ENCODE measurements at regions not wholly inside any gene's neighbourhood (a gene's known extent, or its start where the extent isn't known, plus 50 kb on each side); places are given as distances from the start of the nearest gene placed in this dataset.

GRCh38 chr15:37777006-37777405 lies 157.4 kb upstream of the TMCO5A start:
- no peak for DNase-seq
- Histone ChIP-seq H3K4me1 (replicated peaks in 1 of 2) (no peaks in the 10 kb centered on the region), H3K9me3 (replicated peaks in 1 of 3) (no peaks in the 10 kb centered on the region), H3K4me3 (no peak overlapping the region), H3K27me3 (no peaks in the 10 kb centered on the region), H3K27ac (no peak overlapping the region), H3K36me3 (replicated peaks in 1 of 2) (no peaks in the 10 kb centered on the region)
- intact Hi-C loops (cut with DNase I) = no loop called here
- 80 to 87% (median 82%) methylated on average over 3 of the region's 3 CpGs for WGBS, 4 donors
- no peak for TF ChIP-seq POLR2A (IDR thresholded peaks at IDR 0.05)
- TF ChIP-seq, protein P1, sequence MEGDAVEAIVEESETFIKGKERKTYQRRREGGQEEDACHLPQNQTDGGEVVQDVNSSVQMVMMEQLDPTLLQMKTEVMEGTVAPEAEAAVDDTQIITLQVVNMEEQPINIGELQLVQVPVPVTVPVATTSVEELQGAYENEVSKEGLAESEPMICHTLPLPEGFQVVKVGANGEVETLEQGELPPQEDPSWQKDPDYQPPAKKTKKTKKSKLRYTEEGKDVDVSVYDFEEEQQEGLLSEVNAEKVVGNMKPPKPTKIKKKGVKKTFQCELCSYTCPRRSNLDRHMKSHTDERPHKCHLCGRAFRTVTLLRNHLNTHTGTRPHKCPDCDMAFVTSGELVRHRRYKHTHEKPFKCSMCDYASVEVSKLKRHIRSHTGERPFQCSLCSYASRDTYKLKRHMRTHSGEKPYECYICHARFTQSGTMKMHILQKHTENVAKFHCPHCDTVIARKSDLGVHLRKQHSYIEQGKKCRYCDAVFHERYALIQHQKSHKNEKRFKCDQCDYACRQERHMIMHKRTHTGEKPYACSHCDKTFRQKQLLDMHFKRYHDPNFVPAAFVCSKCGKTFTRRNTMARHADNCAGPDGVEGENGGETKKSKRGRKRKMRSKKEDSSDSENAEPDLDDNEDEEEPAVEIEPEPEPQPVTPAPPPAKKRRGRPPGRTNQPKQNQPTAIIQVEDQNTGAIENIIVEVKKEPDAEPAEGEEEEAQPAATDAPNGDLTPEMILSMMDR (IDR thresholded peaks at IDR 0.05) = no peak

GRCh38 chr15:37783290-37783689 lies 151.2 kb upstream of the TMCO5A start:
- Histone ChIP-seq H3K27me3 (no peaks in the 10 kb centered on the region), H3K4me3 (no peak overlapping the region), H3K9me3 (replicated peaks in 1 of 3) (no peaks in the 10 kb centered on the region), H3K4me1 (replicated peaks in 1 of 2) (no peaks in the 10 kb centered on the region), H3K36me3 (replicated peaks in 1 of 2) (no peaks in the 10 kb centered on the region), H3K27ac (no peak overlapping the region)
- 83 to 88% (median 88%) methylated on average over 2 of the region's 2 CpGs for WGBS, 4 donors
- intact Hi-C loops (cut with DNase I) = no loop called here
- DNase-seq = no peak
- TF ChIP-seq, protein P1 (IDR thresholded peaks at IDR 0.05) = no peak
- TF ChIP-seq POLR2A (IDR thresholded peaks at IDR 0.05) = no peak

DNA sequence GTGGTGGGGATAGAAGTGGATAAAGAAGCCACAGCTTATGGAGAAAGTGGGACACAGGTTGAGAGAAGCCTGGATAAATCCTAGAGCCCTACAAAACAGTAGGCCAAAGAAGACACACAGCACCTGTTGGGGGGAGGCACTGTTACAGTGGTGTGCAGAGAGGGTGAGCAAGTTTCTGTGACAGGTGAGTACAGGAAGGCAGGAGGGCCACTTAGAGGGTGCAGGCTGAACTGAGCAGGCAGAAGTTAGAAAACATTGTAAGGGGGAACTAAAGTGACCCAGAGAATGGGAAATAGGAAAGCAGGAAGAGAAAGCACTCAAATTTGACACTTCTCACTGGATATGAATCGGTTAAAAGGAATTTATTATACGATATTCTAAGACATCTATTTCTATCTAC lies 146.1 kb upstream of the TMCO5A start:
- Histone ChIP-seq H3K4me3 (no peak overlapping the region), H3K36me3 (replicated peaks in 1 of 2) (no peaks in the 10 kb centered on the region), H3K9me3 (replicated peaks in 1 of 3) (no peaks in the 10 kb centered on the region), H3K4me1 (replicated peaks in 1 of 2) (no peaks in the 10 kb centered on the region), H3K27me3 (no peaks in the 10 kb centered on the region), H3K27ac (no peak overlapping the region)
- WGBS, 4 donors = 65 to 79% (median 68%) methylated on average over 2 of the region's 2 CpGs
- DNase-seq = no peak
- intact Hi-C loops (cut with DNase I) = no loop called here
- TF ChIP-seq, protein P1 (IDR thresholded peaks at IDR 0.05) = no peak

- no peak for TF ChIP-seq POLR2A (IDR thresholded peaks at IDR 0.05)
- TF ChIP-seq, protein P1 (IDR thresholded peaks at IDR 0.05) = no peak
- no peaks in the 10 kb centered on the region for H3K9me3 ChIP-seq (replicated peaks in 1 of 3)
- no peak overlapping the region for H3K4me3 ChIP-seq
- H3K36me3 ChIP-seq (replicated peaks in 1 of 2) = no peaks in the 10 kb centered on the region
- 92 to 95% (median 93%) methylated on average over 7 of the region's 7 CpGs for WGBS, 4 donors
- H3K27me3 ChIP-seq = no peaks in the 10 kb centered on the region
- DNase-seq = no peak
- no peak overlapping the region for H3K27ac ChIP-seq
- intact Hi-C loops (cut with DNase I) = no loop called here
- H3K4me1 ChIP-seq (replicated peaks in 1 of 2) = no peaks in the 10 kb centered on the region
Observed at GRCh38 chr15:37788767-37789396, 145.6 kb upstream of the TMCO5A start.
